Loucy (cell line): ENCODE measurements at regions not wholly inside any gene's neighbourhood (a gene's known extent, or its start where the extent isn't known, plus 50 kb on each side); places are given as distances from the start of the nearest gene placed in this dataset.

ENCODE experiments used
- CTCF ChIP-seq: fragments of 200-600 bp; sonication (generic); conservative IDR thresholded peaks from 2 replicates; pipeline ENCODE4 v1.5.1; 2014; ENCODE audit warnings: mild to moderate bottlenecking, antibody characterized with exemption, low read length
- EZH2phosphoT487 ChIP-seq: fragments of 200-600 bp; IDR thresholded peaks from 2 replicates; pipeline ENCODE4 v1.6.1; 2018; ENCODE audit warnings: antibody characterized with exemption, mild to moderate bottlenecking, moderate library complexity, borderline replicate concordance

DNA sequence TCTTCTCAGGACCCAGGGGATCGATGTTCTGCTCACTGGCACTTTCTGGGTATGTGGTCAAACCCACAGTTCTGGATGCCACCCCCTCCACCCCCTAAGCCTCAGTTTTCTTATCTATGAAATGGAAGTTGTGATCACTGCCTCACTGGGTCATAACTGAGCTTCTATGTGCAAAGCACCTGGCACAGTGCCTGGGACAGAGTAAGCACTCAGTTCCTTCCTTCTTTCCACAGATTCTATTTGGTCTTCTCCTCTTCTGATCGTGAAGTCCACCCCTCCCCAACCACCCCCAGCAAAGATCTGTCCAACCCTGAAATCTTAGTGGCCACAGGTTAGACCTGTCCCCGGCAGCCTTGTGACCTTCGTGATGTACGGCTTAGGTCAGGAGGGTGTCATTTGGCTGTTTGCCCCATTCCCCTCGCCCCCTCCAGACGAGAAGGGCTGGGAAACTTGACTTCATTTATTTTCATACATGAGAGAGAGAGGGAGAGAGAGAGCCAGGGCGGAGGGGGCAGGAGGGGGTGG lies 181.4 kb downstream of the FGF18 start:
- TF ChIP-seq CTCF (no peak), EZH2phosphoT487 (no peak)
